AG20443 (cell line): ENCODE measurements at regions not wholly inside any gene's neighbourhood (a gene's known extent, or its start where the extent isn't known, plus 50 kb on each side); places are given as distances from the start of the nearest gene placed in this dataset.

ENCODE experiments used
- DNase-seq: peaks from one replicate; pipeline ENCODE4 v3.0.0; 2012; ENCODE audit warnings: low spot score, mixed read lengths

- DNase-seq: peak; percentile 68
Measured at GRCh38 chr4:55175779-55176231, 50.4 kb upstream of the KDR start.

- no peak for DNase-seq
Measured at GRCh38 chr4:55176497-55176896, 51.1 kb upstream of the KDR start.

DNA sequence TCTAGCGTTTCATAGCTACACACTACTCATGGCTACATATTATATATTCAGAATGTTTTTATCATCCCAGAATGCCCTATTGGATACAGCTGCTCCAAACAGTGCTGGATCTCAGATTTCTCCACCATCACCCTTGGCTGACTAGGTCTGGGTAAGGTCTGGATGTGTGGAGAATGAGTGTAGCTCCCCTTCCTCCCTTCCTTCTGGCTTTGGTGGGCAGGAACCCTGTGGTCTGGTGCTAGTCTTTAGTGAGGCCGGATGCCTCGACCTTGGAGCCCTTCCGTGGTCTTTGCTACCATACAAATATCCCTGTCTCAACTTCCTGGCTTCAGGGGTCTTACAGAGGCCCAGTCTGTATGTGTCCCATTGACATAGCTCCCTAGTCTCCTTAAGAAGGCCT is 52.1 kb upstream of the KDR start:
- DNase-seq: no peak

DNA sequence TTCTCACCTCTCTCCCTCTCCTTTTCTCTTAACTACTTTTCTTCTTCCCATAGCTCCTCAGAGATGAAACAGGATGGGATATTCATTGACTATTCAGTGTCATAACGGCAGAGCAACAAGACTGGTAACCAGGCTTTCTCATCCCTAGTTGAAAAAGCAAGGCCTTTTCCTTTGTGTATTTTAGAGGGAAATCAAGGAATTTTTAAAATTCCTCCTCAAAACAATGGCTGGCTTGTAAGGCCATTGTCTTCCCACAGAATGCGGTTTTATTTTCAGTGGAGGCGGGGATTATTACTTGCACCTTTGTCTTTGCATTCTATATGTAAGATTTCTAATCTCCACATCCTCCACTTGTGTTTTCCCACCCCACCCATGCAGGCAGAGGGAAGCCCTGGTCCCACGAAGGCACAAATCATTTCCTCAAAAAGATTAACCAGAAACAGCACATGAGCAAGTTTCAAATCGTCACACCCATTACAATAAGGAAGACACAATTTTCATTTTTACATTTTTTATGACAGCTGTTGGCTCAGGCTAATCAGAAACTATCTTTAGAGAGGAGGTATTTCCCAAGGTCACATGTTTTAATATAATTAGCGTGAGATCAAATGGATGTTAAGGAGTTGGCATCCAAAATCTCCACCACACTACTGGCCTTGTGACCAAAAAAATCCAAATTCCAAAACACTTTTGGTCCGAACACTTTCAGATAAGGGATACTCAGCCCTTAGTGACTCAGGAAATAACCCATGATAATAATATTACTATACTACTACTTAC is 53.0 kb upstream of the KDR start:
- DNase-seq: no peak

GRCh38 chr4:55181010-55182005 is 55.9 kb upstream of the KDR start:
- DNase-seq: no peak

DNA sequence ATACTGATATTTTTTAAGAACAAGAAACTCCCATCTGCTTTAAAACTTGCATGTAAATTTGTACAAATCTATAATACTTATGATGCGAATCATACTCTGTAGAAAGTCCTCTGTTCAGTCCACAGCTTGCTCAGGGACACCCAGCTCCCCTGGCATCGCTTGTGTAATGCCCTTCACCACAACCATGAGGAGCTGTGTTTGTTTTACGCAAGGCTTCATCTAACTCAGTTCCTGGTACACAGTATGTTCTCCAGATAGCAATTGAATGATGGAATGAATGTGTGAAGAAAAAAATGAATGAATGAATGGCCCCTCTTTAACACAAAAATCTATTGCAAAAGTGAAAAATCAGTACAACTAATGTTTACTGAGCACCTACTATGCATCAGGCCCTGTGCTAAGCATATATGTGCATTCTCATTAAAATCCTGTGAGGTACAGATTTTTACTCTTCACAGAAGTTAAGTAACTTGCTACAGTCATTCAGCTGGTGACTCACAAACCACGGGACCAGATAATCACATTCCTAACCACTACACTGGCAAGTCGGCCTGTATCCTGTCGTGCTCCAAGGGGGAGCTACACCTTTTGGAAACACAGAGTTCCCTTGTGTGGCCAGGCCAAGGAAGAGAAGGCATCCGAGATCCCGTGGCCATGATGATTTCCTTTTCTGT is 58.7 kb upstream of the KDR start:
- DNase-seq: peak; percentile 82

GRCh38 chr4:55184600-55185523 is 59.5 kb upstream of the KDR start:
- peak; percentile 56 for DNase-seq

DNA sequence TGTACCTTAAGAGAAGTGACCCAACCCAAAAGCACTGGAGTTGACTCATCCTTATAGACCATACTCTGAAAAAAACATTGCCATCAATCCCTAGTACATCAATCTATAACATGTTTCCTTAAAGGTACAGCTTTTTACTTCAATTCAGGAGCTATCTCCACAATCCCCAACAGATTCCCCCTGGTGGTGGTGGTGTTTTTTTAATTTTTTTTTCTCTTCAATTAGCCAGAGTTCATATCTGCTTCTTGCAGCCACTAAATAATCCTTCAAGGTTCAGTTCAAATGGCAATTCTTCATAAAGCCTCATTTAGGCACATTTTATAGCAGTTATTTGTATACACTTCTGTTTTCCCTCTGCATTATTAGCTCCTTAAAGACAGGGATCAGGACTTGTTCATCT is 60.7 kb upstream of the KDR start:
- no peak for DNase-seq

- DNase-seq: no peak
Measured at GRCh38 chr4:55186700-55187099, 61.3 kb upstream of the KDR start.

- no peak for DNase-seq
Measured at GRCh38 chr4:55214172-55214571, 88.8 kb upstream of the KDR start.

- DNase-seq: no peak
Measured at GRCh38 chr4:55215087-55215486, 89.7 kb upstream of the KDR start.

- peak; percentile 34 for DNase-seq
Measured at GRCh38 chr4:55216863-55217635, 91.7 kb upstream of the KDR start.

- DNase-seq: no peak
Measured at GRCh38 chr4:55218041-55218440, 92.6 kb upstream of the KDR start.

- DNase-seq: no peak
Measured at GRCh38 chr4:55237839-55238238, 108.2 kb upstream of the SRD5A3 start.

- no peak for DNase-seq
Measured at GRCh38 chr4:55238407-55238806, 107.6 kb upstream of the SRD5A3 start.

GRCh38 chr4:55241461-55241860 is 104.6 kb upstream of the SRD5A3 start:
- no peak for DNase-seq

DNA sequence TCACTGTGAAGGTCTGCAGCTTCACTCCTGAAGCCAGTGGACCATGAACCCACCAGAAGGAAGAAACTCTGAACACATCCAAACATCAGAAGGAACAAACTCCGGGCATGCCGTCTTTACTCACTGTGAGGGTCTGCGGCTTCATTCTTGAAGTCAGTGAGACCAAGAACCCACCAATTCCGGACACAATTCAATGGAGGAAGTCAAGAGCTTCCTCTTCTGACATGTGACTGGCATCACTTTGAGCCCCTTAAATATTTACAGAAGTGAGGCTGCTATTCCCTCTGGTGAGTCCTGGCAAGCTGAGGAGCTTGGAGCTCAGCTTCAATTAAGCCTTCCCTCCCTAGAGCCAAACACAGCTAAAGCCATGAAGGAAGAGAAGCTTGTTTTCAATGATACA is 103.5 kb upstream of the SRD5A3 start:
- no peak for DNase-seq

DNA sequence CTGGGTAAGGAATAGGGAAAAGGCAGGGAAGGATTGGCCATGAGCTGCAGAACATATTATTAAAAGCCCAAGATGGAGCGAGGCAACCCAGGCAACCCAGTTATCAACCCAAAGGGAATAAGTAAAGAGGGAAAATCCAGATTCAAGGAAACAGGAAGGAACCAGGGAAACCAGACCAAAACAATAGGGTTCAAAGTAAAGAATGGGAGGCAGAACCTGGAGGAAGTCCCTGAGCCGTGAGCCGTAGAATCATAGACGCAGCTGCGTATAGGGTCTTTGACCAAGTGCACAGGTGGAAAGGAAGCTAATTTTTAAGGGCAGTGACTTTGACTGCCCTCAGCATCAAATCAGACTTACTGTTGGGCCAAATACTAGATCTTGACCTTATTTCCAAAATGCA is 98.5 kb upstream of the SRD5A3 start:
- no peak for DNase-seq

GRCh38 chr4:55248756-55249155 is 97.3 kb upstream of the SRD5A3 start:
- no peak for DNase-seq

DNA sequence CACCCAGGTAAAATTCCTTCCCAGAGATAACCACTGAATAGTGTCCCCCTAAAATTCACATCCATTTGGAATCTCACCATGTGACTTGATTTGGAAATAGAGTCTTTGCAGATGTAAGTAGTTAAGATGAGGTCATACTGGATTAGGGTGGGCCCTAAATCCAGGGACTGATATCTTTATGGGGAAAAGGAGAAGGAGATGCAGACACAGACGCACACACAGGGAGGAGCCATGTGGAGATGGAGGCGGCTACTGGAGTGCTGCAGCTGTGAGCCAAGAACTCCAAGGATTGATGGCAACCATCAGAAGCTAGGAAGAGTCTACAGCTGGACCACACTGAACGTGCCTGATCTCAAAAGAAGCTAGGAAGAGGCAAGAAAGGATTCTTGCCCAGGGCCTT is 96.6 kb upstream of the SRD5A3 start:
- DNase-seq: no peak

DNA sequence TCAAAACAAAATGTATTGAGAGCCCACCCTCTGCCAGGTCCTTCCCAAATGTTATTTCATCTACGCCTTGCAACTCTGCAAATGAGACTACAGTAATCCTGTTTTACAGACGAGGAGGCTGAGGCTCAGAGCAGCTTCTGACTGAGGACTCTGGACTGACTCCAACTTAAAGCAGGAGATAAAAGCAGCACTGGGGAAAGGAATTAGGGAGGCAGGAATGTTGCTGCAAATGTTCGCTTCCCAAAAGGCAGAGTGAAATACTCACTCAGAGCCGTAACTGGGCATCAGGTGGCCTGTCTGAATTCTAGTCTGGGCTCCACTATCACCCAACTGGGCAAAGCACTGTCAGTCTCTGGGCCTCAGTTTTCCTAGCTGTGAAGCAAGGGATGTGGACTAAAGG is 94.7 kb upstream of the SRD5A3 start:
- no peak for DNase-seq
